ENCODE measurements at regions not wholly inside any gene's neighbourhood (a gene's known extent, or its start where the extent isn't known, plus 50 kb on each side); places are given as distances from the start of the nearest gene placed in this dataset.

GRCh38 chr2:117523267-117523666 is 291.2 kb upstream of the DDX18 start:
- no peak for TF ChIP-seq CTCF (IDR thresholded peaks at IDR 0.05)
- TF ChIP-seq POLR2A (IDR thresholded peaks at IDR 0.05) = no peak
